Uterus (tissue), 2 donors: ENCODE measurements at regions not wholly inside any gene's neighbourhood (a gene's known extent, or its start where the extent isn't known, plus 50 kb on each side); places are given as distances from the start of the nearest gene placed in this dataset.

Source experiments
- POLR2A ChIP-seq, 2 donors: fragments of 450-650 bp; IDR thresholded peaks; one replicate each; pipeline ENCODE4 v1.6.1; 2016; ENCODE audit warnings: antibody characterized with exemption in 2 of 2, mild to moderate bottlenecking in 1 of 2, moderate library complexity in 1 of 2
- TF ChIP-seq, protein P1 (sequence below), 4 experiments: fragments of 200-600 bp in 2 of 4; fragments of 450-650 bp in 2 of 4; sonication (generic) in 2 of 4; IDR thresholded peaks; one replicate each; pipeline ENCODE4 v1.5.1; 2016 to 2019; ENCODE audit warnings: antibody characterized with exemption in 4 of 4, mild to moderate bottlenecking in 2 of 4, moderate library complexity in 1 of 4

DNA sequence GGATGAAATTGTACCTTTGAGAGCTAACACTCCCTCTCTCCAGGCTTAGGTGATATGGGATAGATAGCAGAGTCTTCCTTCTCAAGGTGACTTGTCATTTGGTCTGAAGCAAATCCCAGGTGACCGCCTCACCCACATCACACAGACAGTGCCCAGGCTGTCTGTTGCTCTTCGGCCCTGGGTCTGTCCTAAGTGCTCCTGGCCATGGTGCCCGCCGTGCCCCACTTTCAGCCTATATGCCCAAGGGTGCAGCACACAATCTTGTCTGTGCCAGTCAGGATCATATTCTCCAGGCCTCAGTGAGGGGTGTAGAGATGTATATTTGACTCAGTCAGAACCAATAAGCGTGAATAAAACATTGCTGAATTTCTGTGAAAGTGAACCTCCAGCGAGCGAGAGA is 326.8 kb downstream of the DYSF start:
- TF ChIP-seq POLR2A (IDR thresholded peaks at IDR 0.05), result no peak
- TF ChIP-seq, protein P1, sequence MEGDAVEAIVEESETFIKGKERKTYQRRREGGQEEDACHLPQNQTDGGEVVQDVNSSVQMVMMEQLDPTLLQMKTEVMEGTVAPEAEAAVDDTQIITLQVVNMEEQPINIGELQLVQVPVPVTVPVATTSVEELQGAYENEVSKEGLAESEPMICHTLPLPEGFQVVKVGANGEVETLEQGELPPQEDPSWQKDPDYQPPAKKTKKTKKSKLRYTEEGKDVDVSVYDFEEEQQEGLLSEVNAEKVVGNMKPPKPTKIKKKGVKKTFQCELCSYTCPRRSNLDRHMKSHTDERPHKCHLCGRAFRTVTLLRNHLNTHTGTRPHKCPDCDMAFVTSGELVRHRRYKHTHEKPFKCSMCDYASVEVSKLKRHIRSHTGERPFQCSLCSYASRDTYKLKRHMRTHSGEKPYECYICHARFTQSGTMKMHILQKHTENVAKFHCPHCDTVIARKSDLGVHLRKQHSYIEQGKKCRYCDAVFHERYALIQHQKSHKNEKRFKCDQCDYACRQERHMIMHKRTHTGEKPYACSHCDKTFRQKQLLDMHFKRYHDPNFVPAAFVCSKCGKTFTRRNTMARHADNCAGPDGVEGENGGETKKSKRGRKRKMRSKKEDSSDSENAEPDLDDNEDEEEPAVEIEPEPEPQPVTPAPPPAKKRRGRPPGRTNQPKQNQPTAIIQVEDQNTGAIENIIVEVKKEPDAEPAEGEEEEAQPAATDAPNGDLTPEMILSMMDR (IDR thresholded peaks at IDR 0.05), result no peak
